GM19035 (cell line): ENCODE measurements at regions not wholly inside any gene's neighbourhood (a gene's known extent, or its start where the extent isn't known, plus 50 kb on each side); places are given as distances from the start of the nearest gene placed in this dataset.

Experiments used
- ATAC-seq: cut with Tn5 transposase; IDR thresholded peaks from one replicate; pipeline ENCODE4 v1.9.1; 2021; ENCODE audit not compliant: unreplicated experiment

GRCh38 chr6:66740346-66740745 lies 1033.3 kb upstream of the EYS start:
- ATAC-seq = no peak

GRCh38 chr6:66735106-66735890 lies 1028.3 kb upstream of the EYS start:
- ATAC-seq = no peak

- ATAC-seq = no peak
Measured at GRCh38 chr6:66731310-66731709, 1024.3 kb upstream of the EYS start.

GRCh38 chr6:66725670-66726069 lies 1018.6 kb upstream of the EYS start:
- no peak for ATAC-seq

- ATAC-seq = no peak
Measured at GRCh38 chr6:66717801-66718200, 1010.8 kb upstream of the EYS start.

GRCh38 chr6:66699385-66699784 lies 992.4 kb upstream of the EYS start:
- ATAC-seq = no peak

GRCh38 chr6:66689608-66690007 lies 982.6 kb upstream of the EYS start:
- no peak for ATAC-seq

GRCh38 chr6:66687611-66688140 lies 980.6 kb upstream of the EYS start:
- no peak for ATAC-seq

GRCh38 chr6:66675906-66676305 lies 968.9 kb upstream of the EYS start:
- ATAC-seq = no peak

GRCh38 chr6:66664112-66664511 lies 957.1 kb upstream of the EYS start:
- ATAC-seq = no peak

GRCh38 chr6:66662721-66663507 lies 955.9 kb upstream of the EYS start:
- no peak for ATAC-seq

GRCh38 chr6:66662196-66662595 lies 955.2 kb upstream of the EYS start:
- ATAC-seq = no peak

GRCh38 chr6:66655420-66655819 lies 948.4 kb upstream of the EYS start:
- ATAC-seq = no peak

- no peak for ATAC-seq
Measured at GRCh38 chr6:66638518-66638917, 931.5 kb upstream of the EYS start.

GRCh38 chr6:66638099-66638498 lies 931.1 kb upstream of the EYS start:
- no peak for ATAC-seq

- ATAC-seq = no peak
Measured at GRCh38 chr6:66628917-66629316, 921.9 kb upstream of the EYS start.

GRCh38 chr6:66623050-66623449 lies 916.0 kb upstream of the EYS start:
- no peak for ATAC-seq

GRCh38 chr6:66605971-66606370 lies 898.9 kb upstream of the EYS start:
- no peak for ATAC-seq

GRCh38 chr6:66605011-66605410 lies 898.0 kb upstream of the EYS start:
- no peak for ATAC-seq

- ATAC-seq = no peak
Measured at GRCh38 chr6:66599541-66599940, 892.5 kb upstream of the EYS start.

- no peak for ATAC-seq
Measured at GRCh38 chr6:66578362-66578761, 871.3 kb upstream of the EYS start.

- ATAC-seq = no peak
Measured at GRCh38 chr6:66568271-66568670, 861.2 kb upstream of the EYS start.
